IMR-90 (cell line): ENCODE measurements at regions not wholly inside any gene's neighbourhood (a gene's known extent, or its start where the extent isn't known, plus 50 kb on each side); places are given as distances from the start of the nearest gene placed in this dataset.

ENCODE experiments used
- ATAC-seq: fragments of 200-7000 bp; cut with Tn5 transposase; 2 replicates; pipeline ENCODE4 v1.9.1; 2020; ENCODE audit warnings: low read depth, mild to moderate bottlenecking, moderate library complexity
- BruUV-seq: library from RNA; stranded (reverse); fragments of 400-500 nt; replicated peaks from 2 replicates; lab custom pipeline; 2021; lab: Mats Ljungman, UMichigan
- CTCF ChIA-PET: fragments of 300-600 bp; formaldehyde crosslinking; extraction: SDS; loops from one replicate; lab custom pipeline; 2021; ENCODE audit warnings: antibody characterized with exemption; lab: Yijun Ruan, JAX
- POLR2A ChIA-PET: fragments of 300-600 bp; sonication (Branson Sonifier 250); formaldehyde crosslinking; loops from one replicate; lab custom pipeline; 2022; ENCODE audit warnings: antibody characterized with exemption; ENCODE audit not compliant: unreplicated experiment; lab: Charles Lee
- DNase-seq: peaks from one replicate; pipeline ENCODE4 v3.0.0; 2013
- H2AFZ ChIP-seq: replicated peaks from 2 replicates; pipeline ENCODE3; 2013; ENCODE audit warnings: low read length, mild to moderate bottlenecking; ENCODE audit not compliant: poor library complexity
- H2AK5ac ChIP-seq: 2 replicates; pipeline ENCODE4 v1.6.1; 2013; ENCODE audit warnings: low read depth, low read length, inconsistent platforms
- H2AK9ac ChIP-seq: replicated peaks from 2 replicates; pipeline ENCODE3; 2013; ENCODE audit warnings: mild to moderate bottlenecking, low read depth, low read length, moderate library complexity; ENCODE audit not compliant: poor library complexity
- H2BK120ac ChIP-seq: 2 replicates; pipeline ENCODE4 v1.6.1; 2013; ENCODE audit warnings: low read depth, low read length, inconsistent platforms
- H2BK15ac ChIP-seq: 3 replicates; pipeline ENCODE4 v1.6.1; 2013; ENCODE audit warnings: low read depth, low read length, inconsistent platforms
- H2BK20ac ChIP-seq: 2 replicates; pipeline ENCODE4 v1.6.1; 2013; ENCODE audit warnings: low read depth, mild to moderate bottlenecking, inconsistent platforms, low read length, moderate library complexity
- H2BK5ac ChIP-seq: 2 replicates; pipeline ENCODE4 v1.6.1; 2013; ENCODE audit warnings: mild to moderate bottlenecking, low read depth, low read length, inconsistent platforms; ENCODE audit not compliant: poor library complexity, severe bottlenecking
- H3K14ac ChIP-seq: replicated peaks from 2 replicates; pipeline ENCODE4 v1.6.1; 2013; ENCODE audit warnings: low read depth, low read length, inconsistent platforms
- H3K18ac ChIP-seq: 2 replicates; pipeline ENCODE4 v1.6.1; 2013; ENCODE audit warnings: low read depth, low read length, control low read depth
- H3K23ac ChIP-seq: 2 replicates; pipeline ENCODE4 v1.6.1; 2013; ENCODE audit warnings: low read depth, low read length, inconsistent platforms
- H3K27ac ChIP-seq: 2 replicates; pipeline ENCODE4 v1.5.1; 2013; ENCODE audit warnings: mild to moderate bottlenecking, control low read depth, low read length; ENCODE audit not compliant: insufficient read depth
- H3K27me3 ChIP-seq: 2 replicates; pipeline ENCODE4 v1.6.1; 2013; ENCODE audit warnings: low read length; ENCODE audit not compliant: control insufficient read depth, insufficient read depth
- H3K36me3 ChIP-seq: 2 replicates; pipeline ENCODE4 v1.6.1; 2013; ENCODE audit warnings: low read length, mixed read lengths; ENCODE audit not compliant: control insufficient read depth, insufficient read depth
- H3K4ac ChIP-seq: 2 replicates; pipeline ENCODE4 v1.6.1; 2013; ENCODE audit warnings: low read depth, low read length, inconsistent platforms
- H3K4me1 ChIP-seq: 2 replicates; pipeline ENCODE4 v1.6.1; 2013; ENCODE audit warnings: low read length, mixed read lengths; ENCODE audit not compliant: control insufficient read depth, insufficient read depth
- H3K4me2 ChIP-seq: 2 replicates; pipeline ENCODE4 v1.6.1; 2013; ENCODE audit warnings: low read depth, mild to moderate bottlenecking, control low read depth, low read length, moderate library complexity
- H3K4me3 ChIP-seq: 2 replicates; pipeline ENCODE4 v1.5.1; 2013; ENCODE audit warnings: low read depth, mild to moderate bottlenecking, control low read depth, low read length, moderate library complexity; ENCODE audit not compliant: insufficient read depth
- H3K56ac ChIP-seq: 2 replicates; pipeline ENCODE4 v1.6.1; 2013; ENCODE audit warnings: low read length, inconsistent platforms; ENCODE audit not compliant: insufficient read depth; ENCODE audit errors: extremely low read depth
- H3K79me1 ChIP-seq, 2 experiments: 2 replicates each; pipeline ENCODE4 v1.6.1; 2013; ENCODE audit warnings: low read length in 2 of 2, inconsistent platforms in 1 of 2, low read depth in 1 of 2
- H3K9ac ChIP-seq: 2 replicates; pipeline ENCODE4 v1.6.1; 2013; ENCODE audit warnings: low read depth, low read length, control low read depth
- H3K9me1 ChIP-seq: 2 replicates; pipeline ENCODE4 v1.6.1; 2013; ENCODE audit warnings: low read length, inconsistent platforms; ENCODE audit not compliant: insufficient read depth
- H3K9me3 ChIP-seq: 2 replicates; pipeline ENCODE4 v1.6.1; 2013; ENCODE audit warnings: low read length; ENCODE audit not compliant: control insufficient read depth, insufficient read depth
- H4K20me1 ChIP-seq: 2 replicates; pipeline ENCODE4 v1.6.1; 2013; ENCODE audit warnings: low read length, inconsistent platforms; ENCODE audit not compliant: insufficient read depth
- H4K5ac ChIP-seq: 2 replicates; pipeline ENCODE4 v1.6.1; 2013; ENCODE audit warnings: mild to moderate bottlenecking, low read depth, low read length, control low read depth
- H4K8ac ChIP-seq, 2 experiments: 2 replicates each; pipeline ENCODE4 v1.6.1; 2013; ENCODE audit warnings: low read depth in 2 of 2, low read length in 2 of 2, control low read depth in 1 of 2, inconsistent platforms in 1 of 2
- H4K91ac ChIP-seq: 2 replicates; pipeline ENCODE4 v1.6.1; 2013; ENCODE audit warnings: low read depth, low read length, inconsistent platforms; ENCODE audit not compliant: insufficient read depth
- BHLHE40 ChIP-seq: fragments of 150-350 bp; IDR thresholded peaks from 2 replicates; pipeline ENCODE4 v1.6.1; 2016; ENCODE audit warnings: mild to moderate bottlenecking, low read depth, low read length
- CEBPB ChIP-seq: IDR thresholded peaks from 2 replicates; pipeline ENCODE4 v1.6.1; 2012; ENCODE audit warnings: low read depth, low read length, improper control_type of control experiment
- CHD1 ChIP-seq: IDR thresholded peaks from 2 replicates; pipeline ENCODE4 v1.6.1; 2012; ENCODE audit warnings: low read depth, low read length, improper control_type of control experiment
- FOS ChIP-seq: fragments of 150-350 bp; IDR thresholded peaks from 2 replicates; pipeline ENCODE4 v1.6.1; 2016; ENCODE audit warnings: low read depth, low read length
- MAFK ChIP-seq: IDR thresholded peaks from 2 replicates; pipeline ENCODE4 v1.6.1; 2012; ENCODE audit warnings: low read depth, low read length, improper control_type of control experiment
- MAZ ChIP-seq: IDR thresholded peaks from 2 replicates; pipeline ENCODE4 v1.6.1; 2012; ENCODE audit warnings: low read depth, mild to moderate bottlenecking, low read length, improper control_type of control experiment, moderate library complexity, borderline replicate concordance
- MXI1 ChIP-seq: IDR thresholded peaks from 2 replicates; pipeline ENCODE4 v1.6.1; 2012; ENCODE audit warnings: low read depth, mild to moderate bottlenecking, low read length, moderate library complexity, borderline replicate concordance
- NFE2L2 ChIP-seq: fragments of 150-350 bp; IDR thresholded peaks from 2 replicates; pipeline ENCODE4 v1.6.1; 2016; ENCODE audit warnings: low read depth, mild to moderate bottlenecking, low read length
- POLR2A ChIP-seq: IDR thresholded peaks from 2 replicates; pipeline ENCODE4 v1.6.1; 2012; ENCODE audit warnings: mild to moderate bottlenecking, low read depth, low read length
- RAD21 ChIP-seq: IDR thresholded peaks from 2 replicates; pipeline ENCODE4 v1.6.1; 2012; ENCODE audit warnings: low read length, improper control_type of control experiment
- RCOR1 ChIP-seq: IDR thresholded peaks from 2 replicates; pipeline ENCODE4 v1.6.1; 2012; ENCODE audit warnings: mild to moderate bottlenecking, low read length, improper control_type of control experiment; ENCODE audit not compliant: insufficient replicate concordance
- RFX5 ChIP-seq: IDR thresholded peaks from 2 replicates; pipeline ENCODE4 v1.8.0; 2012; ENCODE audit warnings: low read depth, mild to moderate bottlenecking, low read length, moderate library complexity
- SMC3 ChIP-seq: fragments of 150-350 bp; IDR thresholded peaks from 2 replicates; pipeline ENCODE4 v1.6.1; 2016; ENCODE audit warnings: low read depth, mild to moderate bottlenecking, antibody characterized with exemption, low read length, moderate library complexity
- WGBS, 2 experiments: methylation state at CpG; one replicate each; pipeline versions ENCODE4 v1.1.5 to v1.1.7; 2013; ENCODE audit warnings: missing lambda C conversion rate in 2 of 2; ENCODE audit not compliant: insufficient read length in 1 of 2; ENCODE audit errors: extremely low coverage in 2 of 2; 5-methylcytosine and 5-hydroxymethylcytosine counted together
- dilution Hi-C: fragments of 300-500 bp; cut with HindIII; formaldehyde crosslinking; loops from one replicate; pipeline ENCODE4 v1.14.3; 2018; ENCODE audit warnings: low sequenced_read_pairs; ENCODE audit not compliant: unreplicated experiment
- in situ Hi-C: fragments of 300-500 bp; cut with MboI; formaldehyde crosslinking; loops from 3 replicates; pipeline ENCODE4 v1.14.3; 2019; ENCODE audit warnings: low sequenced_read_pairs, inconsistent platforms, mixed read lengths
- intact Hi-C: fragments of 100-400 bp; cut with micrococcal nuclease; formaldehyde crosslinking; loops from 2 replicates; pipeline ENCODE4 v1.10.0; 2022
- TF ChIP-seq, protein P1 (sequence below): conservative IDR thresholded peaks from 2 replicates; pipeline ENCODE4 v1.5.1; 2012; ENCODE audit warnings: mild to moderate bottlenecking, low read depth, low read length, improper control_type of control experiment
- TF ChIP-seq, protein P2 (sequence below): fragments of 150-350 bp; IDR thresholded peaks from 2 replicates; pipeline ENCODE4 v1.6.1; 2017; ENCODE audit warnings: mild to moderate bottlenecking, antibody characterized with exemption, low read length, low read depth
- TF ChIP-seq, protein P3 (sequence below): fragments of 150-350 bp; IDR thresholded peaks from 2 replicates; pipeline ENCODE4 v1.6.1; 2016; ENCODE audit warnings: low read depth, mild to moderate bottlenecking, low read length, moderate library complexity, borderline replicate concordance

DNA sequence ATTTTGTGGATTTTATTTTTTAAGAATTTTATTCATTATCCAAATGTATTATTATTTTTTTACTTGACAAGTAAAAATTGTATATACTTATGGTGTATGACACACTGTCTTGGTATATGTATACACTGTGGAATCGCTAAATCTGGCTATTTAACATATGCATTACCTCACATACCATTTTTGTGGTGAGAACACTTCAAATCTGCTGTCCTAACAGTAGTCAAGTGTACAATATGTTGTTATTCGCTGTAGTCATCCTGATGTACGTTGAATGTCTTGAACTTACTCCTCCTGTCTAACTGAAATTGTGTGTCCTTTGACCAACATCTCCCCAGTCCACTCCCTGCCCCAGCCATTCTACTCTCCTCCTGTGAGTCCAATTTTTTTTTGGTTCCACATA is 153.2 kb upstream of the PTPRM start:
- H2BK20ac ChIP-seq, result no peak overlapping the region
- WGBS, 2 experiments, result no CpG with 5 or more reads among the region's 3 CpGs
- no peak overlapping the region for H3K18ac ChIP-seq
- no peak overlapping the region for H3K56ac ChIP-seq
- H4K20me1 ChIP-seq, result no peaks in the 10 kb centered on the region
- H3K27ac ChIP-seq, result no peak overlapping the region
- no peak overlapping the region for H2BK120ac ChIP-seq
- H3K4me3 ChIP-seq, result no peak overlapping the region
- H3K14ac ChIP-seq, result no peak overlapping the region
- H2AFZ ChIP-seq, result no peak overlapping the region
- no peak overlapping the region for H3K9ac ChIP-seq
- BruUV-seq, result no TSS peak
- ChIA-PET CTCF (no interaction called here), POLR2A (no interaction called here)
- no peak overlapping the region for H3K4me2 ChIP-seq
- H3K36me3 ChIP-seq, result no peaks in the 10 kb centered on the region
- H2BK15ac ChIP-seq, result no peak overlapping the region
- ATAC-seq (no peak), DNase-seq (no peak)
- dilution Hi-C loops (no loop called here), intact Hi-C loops (no loop called here), in situ Hi-C loops (no loop called here)
- H3K9me1 ChIP-seq, result no peaks in the 10 kb centered on the region
- no peaks in the 10 kb centered on the region for H3K79me1 ChIP-seq
- no peaks in the 10 kb centered on the region for H3K27me3 ChIP-seq
- H4K91ac ChIP-seq, result no peak overlapping the region
- H3K9me3 ChIP-seq, result 0 out of 2 replicates have a peak, but pooled peaks cover 3% of the 10 kb centered on the region
- no peak overlapping the region for H2AK5ac ChIP-seq
- no peak overlapping the region for H2BK5ac ChIP-seq
- H2AK9ac ChIP-seq, result no peak overlapping the region
- H4K5ac ChIP-seq, result no peak overlapping the region
- no peak overlapping the region for H4K8ac ChIP-seq
- H3K4ac ChIP-seq, result no peak overlapping the region
- no peak overlapping the region for H3K23ac ChIP-seq
- TF ChIP-seq, protein P1, sequence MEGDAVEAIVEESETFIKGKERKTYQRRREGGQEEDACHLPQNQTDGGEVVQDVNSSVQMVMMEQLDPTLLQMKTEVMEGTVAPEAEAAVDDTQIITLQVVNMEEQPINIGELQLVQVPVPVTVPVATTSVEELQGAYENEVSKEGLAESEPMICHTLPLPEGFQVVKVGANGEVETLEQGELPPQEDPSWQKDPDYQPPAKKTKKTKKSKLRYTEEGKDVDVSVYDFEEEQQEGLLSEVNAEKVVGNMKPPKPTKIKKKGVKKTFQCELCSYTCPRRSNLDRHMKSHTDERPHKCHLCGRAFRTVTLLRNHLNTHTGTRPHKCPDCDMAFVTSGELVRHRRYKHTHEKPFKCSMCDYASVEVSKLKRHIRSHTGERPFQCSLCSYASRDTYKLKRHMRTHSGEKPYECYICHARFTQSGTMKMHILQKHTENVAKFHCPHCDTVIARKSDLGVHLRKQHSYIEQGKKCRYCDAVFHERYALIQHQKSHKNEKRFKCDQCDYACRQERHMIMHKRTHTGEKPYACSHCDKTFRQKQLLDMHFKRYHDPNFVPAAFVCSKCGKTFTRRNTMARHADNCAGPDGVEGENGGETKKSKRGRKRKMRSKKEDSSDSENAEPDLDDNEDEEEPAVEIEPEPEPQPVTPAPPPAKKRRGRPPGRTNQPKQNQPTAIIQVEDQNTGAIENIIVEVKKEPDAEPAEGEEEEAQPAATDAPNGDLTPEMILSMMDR, result no peak
- TF ChIP-seq FOS (no peak), NFE2L2 (no peak), MAZ (no peak), CEBPB (no peak), MXI1 (no peak), CHD1 (no peak), BHLHE40 (no peak), POLR2A (no peak), MAFK (no peak), RCOR1 (no peak), SMC3 (no peak), RAD21 (no peak), RFX5 (no peak)
- TF ChIP-seq, protein P2, sequence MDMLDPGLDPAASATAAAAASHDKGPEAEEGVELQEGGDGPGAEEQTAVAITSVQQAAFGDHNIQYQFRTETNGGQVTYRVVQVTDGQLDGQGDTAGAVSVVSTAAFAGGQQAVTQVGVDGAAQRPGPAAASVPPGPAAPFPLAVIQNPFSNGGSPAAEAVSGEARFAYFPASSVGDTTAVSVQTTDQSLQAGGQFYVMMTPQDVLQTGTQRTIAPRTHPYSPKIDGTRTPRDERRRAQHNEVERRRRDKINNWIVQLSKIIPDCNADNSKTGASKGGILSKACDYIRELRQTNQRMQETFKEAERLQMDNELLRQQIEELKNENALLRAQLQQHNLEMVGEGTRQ, result no peak
- TF ChIP-seq, protein P3, sequence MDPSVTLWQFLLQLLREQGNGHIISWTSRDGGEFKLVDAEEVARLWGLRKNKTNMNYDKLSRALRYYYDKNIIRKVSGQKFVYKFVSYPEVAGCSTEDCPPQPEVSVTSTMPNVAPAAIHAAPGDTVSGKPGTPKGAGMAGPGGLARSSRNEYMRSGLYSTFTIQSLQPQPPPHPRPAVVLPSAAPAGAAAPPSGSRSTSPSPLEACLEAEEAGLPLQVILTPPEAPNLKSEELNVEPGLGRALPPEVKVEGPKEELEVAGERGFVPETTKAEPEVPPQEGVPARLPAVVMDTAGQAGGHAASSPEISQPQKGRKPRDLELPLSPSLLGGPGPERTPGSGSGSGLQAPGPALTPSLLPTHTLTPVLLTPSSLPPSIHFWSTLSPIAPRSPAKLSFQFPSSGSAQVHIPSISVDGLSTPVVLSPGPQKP, result no peak
- no peaks in the 10 kb centered on the region for H3K4me1 ChIP-seq
